Ovary (tissue), 7 donors: ENCODE measurements at regions not wholly inside any gene's neighbourhood (a gene's known extent, or its start where the extent isn't known, plus 50 kb on each side); places are given as distances from the start of the nearest gene placed in this dataset.

ENCODE experiments used
- DNase-seq, 5 donors: peaks; one replicate each; pipeline ENCODE4 v3.0.0-alpha.2; 2019 to 2020
- H3K27ac ChIP-seq, 2 donors: fragments of 200-600 bp; one replicate each; pipeline versions ENCODE4 v1.5.1 to v1.8.0; 2019 to 2022
- H3K27me3 ChIP-seq: fragments of 200-600 bp; one replicate; pipeline ENCODE4 v1.8.0; 2022
- H3K36me3 ChIP-seq: fragments of 200-600 bp; sonication (generic); one replicate; pipeline ENCODE4 v1.5.1; 2019
- H3K4me1 ChIP-seq: one replicate; pipeline ENCODE4 v1.8.1; 2013; ENCODE audit warnings: mild to moderate bottlenecking, moderate library complexity; ENCODE audit not compliant: insufficient read depth
- H3K4me3 ChIP-seq: fragments of 200-600 bp; sonication (generic); one replicate; pipeline ENCODE4 v1.5.1; 2017
- H3K9me3 ChIP-seq, 2 donors: fragments of 200-600 bp in 1 of 2; sonication (generic) in 1 of 2; one replicate each; pipeline versions ENCODE4 v1.5.1 to v1.8.1; 2013 to 2019; ENCODE audit warnings: mild to moderate bottlenecking in 1 of 2, moderate library complexity in 1 of 2
- EP300 ChIP-seq: sonication (generic); formaldehyde crosslinking; IDR thresholded peaks from one replicate; pipeline ENCODE4 v1.6.1; 2017; ENCODE audit warnings: antibody characterized with exemption
- POLR2A ChIP-seq: fragments of 450-650 bp; IDR thresholded peaks from one replicate; pipeline ENCODE4 v1.6.1; 2017; ENCODE audit warnings: antibody characterized with exemption, mild to moderate bottlenecking, moderate library complexity
- WGBS, 3 donors: extraction: QIAGEN DNeasy Blood & Tissue Kit in 1 of 3; methylation state at CpG; one replicate each; pipeline versions ENCODE4 v1.1.5 to v1.1.7; 2013 to 2017; 5-methylcytosine and 5-hydroxymethylcytosine counted together
- intact Hi-C, 4 donors: fragments of 100-400 bp; cut with DNase I; formaldehyde crosslinking; loops; one replicate each; pipeline versions ENCODE4 v1.11.0 to v1.15.1; 2022 to 2023
- TF ChIP-seq, protein P1 (sequence below), 3 donors: fragments of 450-650 bp in 2 of 3; fragments of 200-600 bp in 1 of 3; IDR thresholded peaks; one replicate each; pipeline versions ENCODE4 v1.5.1 to v1.8.0; 2016 to 2022; ENCODE audit warnings: antibody characterized with exemption in 3 of 3, mild to moderate bottlenecking in 1 of 3
- donor health status: DM: no; HTN: no; CAD: no; lungs with moderate emphysema.
- donor health status: DM: no; HTN: no; CAD: no.
- donor health status: Bipolar disorder and iron deficiency.
- donor health status: DM: no; HTN: no; CAD: no.
- donor health status: DM: yes; HTN: yes; CAD: no.

DNA sequence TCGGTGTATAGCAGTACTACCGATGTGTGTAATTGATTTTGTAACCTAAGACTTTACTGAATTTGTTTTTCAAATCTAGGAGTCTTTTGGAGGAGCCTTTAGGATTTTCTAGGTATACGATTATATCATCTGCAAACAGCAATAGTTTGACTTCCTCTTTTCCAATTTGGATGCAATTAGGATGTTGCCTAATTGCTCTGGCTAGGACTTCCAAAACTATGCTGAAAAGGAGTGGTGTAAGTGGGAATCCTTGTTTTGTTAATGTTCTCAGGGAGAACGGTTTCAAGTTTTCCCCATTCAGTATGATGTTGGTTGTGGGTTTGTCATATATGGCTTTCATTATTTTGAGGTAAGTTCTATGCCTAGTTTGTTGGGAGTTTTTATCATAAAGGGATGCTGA lies 171.6 kb upstream of the PDE3A start:
- intact Hi-C loops = no loop called here
- DNase-seq = no peak
- 89 to 95% (median 91%) methylated on average over 4 of the region's 4 CpGs for WGBS, 3 donors

DNA sequence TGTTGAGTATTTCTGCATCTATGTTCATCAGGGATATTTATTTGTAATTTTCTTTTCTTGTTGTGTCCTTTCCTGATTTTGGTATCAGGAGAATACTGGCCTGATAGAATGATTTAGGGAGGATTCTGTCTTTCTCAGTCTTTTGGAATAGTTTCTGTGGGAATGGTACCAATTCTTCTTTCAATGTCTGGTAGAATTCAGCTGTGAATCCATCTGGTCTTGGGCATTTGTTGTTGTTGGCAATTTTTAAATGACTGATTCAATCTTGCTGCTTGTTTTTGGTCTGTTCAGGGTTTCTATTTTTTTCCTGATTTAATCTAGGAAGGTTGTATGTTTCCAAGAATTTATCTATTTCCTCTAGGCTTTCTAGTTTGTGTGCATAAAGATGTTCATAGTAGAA lies 170.9 kb upstream of the PDE3A start:
- DNase-seq = no peak
- Histone ChIP-seq H3K9me3 (no peaks in the 10 kb centered on the region), H3K4me3 (no peak overlapping the region), H3K27ac (no peak overlapping the region), H3K36me3 (no peaks in the 10 kb centered on the region), H3K4me1 (no peaks in the 10 kb centered on the region), H3K27me3 (no peaks in the 10 kb centered on the region)
- TF ChIP-seq EP300 (no peak), POLR2A (no peak)
- TF ChIP-seq, protein P1, sequence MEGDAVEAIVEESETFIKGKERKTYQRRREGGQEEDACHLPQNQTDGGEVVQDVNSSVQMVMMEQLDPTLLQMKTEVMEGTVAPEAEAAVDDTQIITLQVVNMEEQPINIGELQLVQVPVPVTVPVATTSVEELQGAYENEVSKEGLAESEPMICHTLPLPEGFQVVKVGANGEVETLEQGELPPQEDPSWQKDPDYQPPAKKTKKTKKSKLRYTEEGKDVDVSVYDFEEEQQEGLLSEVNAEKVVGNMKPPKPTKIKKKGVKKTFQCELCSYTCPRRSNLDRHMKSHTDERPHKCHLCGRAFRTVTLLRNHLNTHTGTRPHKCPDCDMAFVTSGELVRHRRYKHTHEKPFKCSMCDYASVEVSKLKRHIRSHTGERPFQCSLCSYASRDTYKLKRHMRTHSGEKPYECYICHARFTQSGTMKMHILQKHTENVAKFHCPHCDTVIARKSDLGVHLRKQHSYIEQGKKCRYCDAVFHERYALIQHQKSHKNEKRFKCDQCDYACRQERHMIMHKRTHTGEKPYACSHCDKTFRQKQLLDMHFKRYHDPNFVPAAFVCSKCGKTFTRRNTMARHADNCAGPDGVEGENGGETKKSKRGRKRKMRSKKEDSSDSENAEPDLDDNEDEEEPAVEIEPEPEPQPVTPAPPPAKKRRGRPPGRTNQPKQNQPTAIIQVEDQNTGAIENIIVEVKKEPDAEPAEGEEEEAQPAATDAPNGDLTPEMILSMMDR (IDR thresholded peaks at IDR 0.05) = no peak
- intact Hi-C loops = no loop called here

More for the DNA sequence above, 171.6 kb upstream of the PDE3A start:
- Histone ChIP-seq H3K4me3 (no peak overlapping the region), H3K4me1 (no peaks in the 10 kb centered on the region), H3K27ac (no peak overlapping the region), H3K36me3 (no peaks in the 10 kb centered on the region), H3K9me3 (no peaks in the 10 kb centered on the region), H3K27me3 (no peaks in the 10 kb centered on the region)
- TF ChIP-seq EP300 (no peak), POLR2A (no peak)
- TF ChIP-seq, protein P1 (IDR thresholded peaks at IDR 0.05) = no peak

DNA sequence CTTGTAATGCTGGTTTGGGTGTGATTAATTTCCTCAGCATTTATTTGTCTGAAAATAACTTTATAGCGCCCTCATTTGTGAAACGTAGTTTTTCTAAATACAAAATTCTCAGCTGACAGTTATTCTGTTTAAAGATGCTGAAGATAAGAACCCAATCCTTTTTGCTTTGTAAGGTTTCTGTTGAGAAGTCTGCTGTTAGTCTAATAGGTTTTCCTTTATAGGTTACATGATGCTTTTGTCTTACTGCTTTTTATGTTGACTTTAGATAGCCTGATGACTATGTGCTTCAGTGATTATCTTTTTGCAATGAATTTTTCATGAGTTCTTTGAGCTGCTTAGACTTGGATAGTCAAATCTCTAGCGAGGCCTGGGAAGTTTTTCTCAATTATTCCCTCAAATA lies 168.6 kb upstream of the PDE3A start:
- intact Hi-C loops = no loop called here
- Histone ChIP-seq H3K4me3 (no peak overlapping the region), H3K27ac (no peak overlapping the region), H3K4me1 (no peaks in the 10 kb centered on the region), H3K9me3 (no peaks in the 10 kb centered on the region), H3K36me3 (no peaks in the 10 kb centered on the region), H3K27me3 (no peaks in the 10 kb centered on the region)
- 90 to 94% (median 94%) methylated on average over 3 of the region's 3 CpGs for WGBS, 3 donors
- no peak for DNase-seq
- no peak for TF ChIP-seq EP300
- no peak for TF ChIP-seq POLR2A
- TF ChIP-seq, protein P1 (IDR thresholded peaks at IDR 0.05) = no peak

DNA sequence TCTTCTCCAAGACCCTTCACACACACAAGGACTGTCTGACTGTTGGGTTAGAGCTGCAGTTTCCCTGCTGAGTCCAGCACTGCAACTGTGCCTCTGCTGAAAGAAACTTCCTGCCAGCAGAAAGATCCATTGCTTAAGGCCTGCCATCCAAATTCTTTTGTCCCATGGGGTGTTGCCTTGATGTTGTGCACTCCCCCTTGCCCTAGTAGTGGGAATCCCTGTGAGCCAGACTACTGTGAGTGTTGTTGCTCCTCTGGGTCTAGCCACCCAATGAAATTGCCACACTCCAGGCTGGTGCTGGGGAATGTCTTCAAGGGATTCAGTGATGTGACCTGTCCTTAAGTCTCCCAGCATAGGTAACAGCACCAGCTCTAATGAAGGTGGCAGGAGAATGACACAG lies 166.6 kb upstream of the PDE3A start:
- no peaks in the 10 kb centered on the region for H3K36me3 ChIP-seq
- no peak for TF ChIP-seq POLR2A
- TF ChIP-seq, protein P1 (IDR thresholded peaks at IDR 0.05) = no peak
- H3K4me3 ChIP-seq = no peak overlapping the region
- no peaks in the 10 kb centered on the region for H3K9me3 ChIP-seq
- no peaks in the 10 kb centered on the region for H3K27me3 ChIP-seq
- no peak for DNase-seq
- no peaks in the 10 kb centered on the region for H3K4me1 ChIP-seq
- intact Hi-C loops = no loop called here
- no peak overlapping the region for H3K27ac ChIP-seq

DNA sequence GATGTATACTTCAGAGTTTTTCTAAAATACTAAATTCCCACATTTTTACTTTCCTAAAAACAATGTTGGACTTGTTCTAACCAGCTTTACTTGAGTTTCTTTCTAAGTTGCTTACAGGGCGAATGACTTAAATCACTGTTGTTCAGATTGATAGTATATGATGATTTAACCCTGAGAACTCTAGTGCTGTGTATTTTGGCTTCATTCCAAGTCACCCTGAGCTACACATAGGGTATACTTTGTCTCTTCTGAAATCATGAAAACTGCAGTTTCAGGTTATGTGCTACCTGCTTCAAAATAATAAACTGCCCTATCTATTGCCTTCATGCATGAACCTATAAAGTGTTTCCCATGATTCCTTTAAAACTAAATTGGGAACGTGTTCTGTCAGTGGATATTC lies 162.5 kb upstream of the PDE3A start:
- Histone ChIP-seq H3K36me3 (no peaks in the 10 kb centered on the region), H3K9me3 (no peaks in the 10 kb centered on the region), H3K4me3 (no peak overlapping the region), H3K27ac (no peak overlapping the region), H3K27me3 (no peaks in the 10 kb centered on the region), H3K4me1 (no peaks in the 10 kb centered on the region)
- intact Hi-C loops = no loop called here
- no peak for DNase-seq
- TF ChIP-seq, protein P1 (IDR thresholded peaks at IDR 0.05) = no peak
- TF ChIP-seq POLR2A (no peak), EP300 (no peak)
- WGBS, 3 donors = 65 to 71% (median 68%) methylated on average over 2 of the region's 2 CpGs
